B cell (primary cell): ENCODE measurements at regions not wholly inside any gene's neighbourhood (a gene's known extent, or its start where the extent isn't known, plus 50 kb on each side); places are given as distances from the start of the nearest gene placed in this dataset.

Experiments used
- ATAC-seq: fragments of 200-7000 bp; cut with Tn5 transposase; one replicate; pipeline ENCODE4 v1.10.0; 2021; ENCODE audit warnings: low read depth, mild to moderate bottlenecking, moderate number of reproducible peaks, moderate library complexity
- CTCF ChIA-PET: fragments of 350-600 bp; sonication (Branson Sonifier 250); formaldehyde crosslinking; loops from one replicate; lab custom pipeline; 2021; ENCODE audit warnings: antibody characterized with exemption, inconsistent platforms; lab: Charles Lee
- POLR2A ChIA-PET: fragments of 350-600 bp; sonication (Branson Sonifier 250); formaldehyde crosslinking; loops from one replicate; lab custom pipeline; 2021; ENCODE audit warnings: antibody characterized with exemption; lab: Charles Lee
- DNase-seq: peaks from one replicate; pipeline ENCODE4 v3.0.0; 2013
- H2AFZ ChIP-seq: 2 replicates; pipeline ENCODE4 v1.6.1; 2012; ENCODE audit warnings: mild to moderate bottlenecking, low read depth, low read length; ENCODE audit not compliant: insufficient read depth, poor library complexity, severe bottlenecking
- H3K27ac ChIP-seq, 2 donors: 1 replicate in 1 of 2; 2 replicates in 1 of 2; pipeline ENCODE4 v1.5.1; 2012 to 2013; ENCODE audit warnings: low read length in 2 of 2, mild to moderate bottlenecking in 2 of 2, moderate library complexity in 1 of 2
- H3K27me3 ChIP-seq, 4 experiments: fragments of 200-600 bp in 1 of 4; sonication (generic) in 1 of 4; replicated peaks in 1 of 4; 1 replicate in 2 of 4; 2 replicates in 2 of 4; pipeline versions ENCODE4 v1.6.1 to v1.7.0; 2013 to 2016; ENCODE audit warnings: low read length in 3 of 4, mild to moderate bottlenecking in 2 of 4, mixed read lengths in 1 of 4, moderate library complexity in 1 of 4; ENCODE audit not compliant: insufficient read depth in 4 of 4, control insufficient read depth in 3 of 4; ENCODE audit errors: control extremely low read depth in 1 of 4
- H3K36me3 ChIP-seq, 2 experiments: replicated peaks in 1 of 2; 1 replicate in 1 of 2; 2 replicates in 1 of 2; pipeline versions ENCODE4 v1.6.1 to v1.7.1; 2013; ENCODE audit warnings: low read length in 1 of 2; ENCODE audit not compliant: insufficient read depth in 2 of 2, control insufficient read depth in 1 of 2; ENCODE audit errors: control extremely low read depth in 1 of 2, extremely low read depth in 1 of 2
- H3K4me1 ChIP-seq, 2 donors: fragments of 200-600 bp in 1 of 2; sonication (generic) in 1 of 2; 1 replicate in 1 of 2; 2 replicates in 1 of 2; pipeline versions ENCODE4 v1.5.1 to v1.6.1; 2013 to 2017; ENCODE audit warnings: low read length in 2 of 2; ENCODE audit not compliant: control insufficient read depth in 2 of 2, insufficient read depth in 2 of 2
- H3K4me2 ChIP-seq: replicated peaks from 2 replicates; pipeline ENCODE3; 2012; ENCODE audit warnings: mild to moderate bottlenecking, low read depth, low read length; ENCODE audit not compliant: poor library complexity, severe bottlenecking
- H3K4me3 ChIP-seq, 5 experiments: fragments of 200-600 bp in 1 of 5; sonication (generic) in 1 of 5; 1 replicate in 3 of 5; 2 replicates in 2 of 5; pipeline versions ENCODE4 v1.5.1 to v1.7.0; 2011 to 2016; ENCODE audit warnings: low read length in 4 of 5, mild to moderate bottlenecking in 4 of 5, low read depth in 2 of 5, control low read depth in 1 of 5, moderate library complexity in 1 of 5; ENCODE audit not compliant: insufficient read depth in 1 of 5; ENCODE audit errors: control extremely low read depth in 1 of 5, extremely low read depth in 1 of 5
- H3K79me2 ChIP-seq: fragments of 200-600 bp; sonication (generic); one replicate; pipeline ENCODE4 v1.6.0; 2016; ENCODE audit warnings: low read length; ENCODE audit not compliant: control insufficient read depth, insufficient read depth
- H3K9ac ChIP-seq: fragments of 200-600 bp; sonication (generic); 2 replicates; pipeline ENCODE4 v1.6.1; 2017; ENCODE audit warnings: mild to moderate bottlenecking, low read length, moderate library complexity
- H3K9me3 ChIP-seq, 3 donors: one replicate each; pipeline versions ENCODE4 v1.6.1 to v1.7.1; 2013; ENCODE audit warnings: low read length in 2 of 3; ENCODE audit not compliant: control insufficient read depth in 2 of 3, insufficient read depth in 1 of 3; ENCODE audit errors: control extremely low read depth in 1 of 3
- H4K20me1 ChIP-seq: 2 replicates; pipeline ENCODE4 v1.6.0; 2012; ENCODE audit warnings: mild to moderate bottlenecking, low read length; ENCODE audit not compliant: insufficient read depth, control insufficient read depth, poor library complexity, severe bottlenecking
- H3K27ac Mint-ChIP-seq: one replicate; pipeline ENCODE4 v1.8.0; 2021; ENCODE audit warnings: mixed read lengths
- H3K27me3 Mint-ChIP-seq: one replicate; pipeline ENCODE4 v1.8.0; 2021; ENCODE audit warnings: mixed read lengths
- H3K4me1 Mint-ChIP-seq: one replicate; pipeline ENCODE4 v1.8.0; 2021; ENCODE audit warnings: mixed read lengths
- H3K4me3 Mint-ChIP-seq: one replicate; pipeline ENCODE4 v1.8.0; 2021; ENCODE audit warnings: mixed read lengths
- H3K9me3 Mint-ChIP-seq: one replicate; pipeline ENCODE4 v1.8.0; 2022; ENCODE audit warnings: mixed read lengths; ENCODE audit not compliant: insufficient read depth
- EZH2 ChIP-seq: IDR thresholded peaks from 2 replicates; pipeline ENCODE4 v1.6.1; 2012; ENCODE audit warnings: borderline replicate concordance, low read depth, mild to moderate bottlenecking, moderate library complexity, low read length; ENCODE audit not compliant: insufficient read depth, poor library complexity, severe bottlenecking
- WGBS: methylation state at CpG from one replicate; pipeline ENCODE4 v1.1.5; 2013; ENCODE audit warnings: missing lambda C conversion rate; ENCODE audit not compliant: insufficient coverage; 5-methylcytosine and 5-hydroxymethylcytosine counted together
- intact Hi-C: fragments of 100-400 bp; cut with micrococcal nuclease; formaldehyde crosslinking; loops from one replicate; pipeline ENCODE4 v1.10.0; 2022
- TF ChIP-seq, protein P1 (sequence below): fragments of 200-600 bp; IDR thresholded peaks from one replicate; pipeline ENCODE4 v1.8.0; 2022; ENCODE audit warnings: antibody characterized with exemption, mild to moderate bottlenecking

GRCh38 chr6:134632024-134632423 lies 314.1 kb upstream of the SGK1 start:
- H3K9me3 ChIP-seq = peaks cover 0 to 7% (median 0%) of the 10 kb centered on the region in 3 donors
- H4K20me1 ChIP-seq = no peaks in the 10 kb centered on the region
- Mint-ChIP-seq H3K27me3 (peaks cover 6% of the 10 kb centered on the region), H3K9me3 (no peaks in the 10 kb centered on the region), H3K27ac (no peak overlapping the region), H3K4me3 (peak overlapping the region; percentile 21), H3K4me1 (peaks cover 28% of the 10 kb centered on the region)
- H3K27me3 ChIP-seq = peaks cover 0 to 3% (median 0%) of the 10 kb centered on the region in 4 experiments
- ChIA-PET CTCF (interaction anchor here (1.4 to 1.5 kb wide), 2 partner anchors 9 to 454 kb away, joined by 4 to 5 read pairs; no protein-coding TSS in a partner anchor), POLR2A (no interaction called here)
- H3K79me2 ChIP-seq = no peaks in the 10 kb centered on the region
- no peak overlapping the region for H3K9ac ChIP-seq
- intact Hi-C loops = no loop called here
- no peak for DNase-seq
- no peak overlapping the region for H2AFZ ChIP-seq
- TF ChIP-seq, protein P1, sequence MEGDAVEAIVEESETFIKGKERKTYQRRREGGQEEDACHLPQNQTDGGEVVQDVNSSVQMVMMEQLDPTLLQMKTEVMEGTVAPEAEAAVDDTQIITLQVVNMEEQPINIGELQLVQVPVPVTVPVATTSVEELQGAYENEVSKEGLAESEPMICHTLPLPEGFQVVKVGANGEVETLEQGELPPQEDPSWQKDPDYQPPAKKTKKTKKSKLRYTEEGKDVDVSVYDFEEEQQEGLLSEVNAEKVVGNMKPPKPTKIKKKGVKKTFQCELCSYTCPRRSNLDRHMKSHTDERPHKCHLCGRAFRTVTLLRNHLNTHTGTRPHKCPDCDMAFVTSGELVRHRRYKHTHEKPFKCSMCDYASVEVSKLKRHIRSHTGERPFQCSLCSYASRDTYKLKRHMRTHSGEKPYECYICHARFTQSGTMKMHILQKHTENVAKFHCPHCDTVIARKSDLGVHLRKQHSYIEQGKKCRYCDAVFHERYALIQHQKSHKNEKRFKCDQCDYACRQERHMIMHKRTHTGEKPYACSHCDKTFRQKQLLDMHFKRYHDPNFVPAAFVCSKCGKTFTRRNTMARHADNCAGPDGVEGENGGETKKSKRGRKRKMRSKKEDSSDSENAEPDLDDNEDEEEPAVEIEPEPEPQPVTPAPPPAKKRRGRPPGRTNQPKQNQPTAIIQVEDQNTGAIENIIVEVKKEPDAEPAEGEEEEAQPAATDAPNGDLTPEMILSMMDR = no peak
- TF ChIP-seq EZH2 = no peak
- 90% methylated on average over 3 of the region's 4 CpGs for WGBS
- no peak overlapping the region for H3K4me2 ChIP-seq
- H3K4me3 ChIP-seq = no peak overlapping the region
- no peak overlapping the region for H3K27ac ChIP-seq
- H3K4me1 ChIP-seq = peaks cover 14 to 20% of the 10 kb centered on the region in 2 donors
- H3K36me3 ChIP-seq = no peaks in the 10 kb centered on the region
- ATAC-seq = no peak

- no peaks in the 10 kb centered on the region for H3K9me3 Mint-ChIP-seq
- Histone ChIP-seq H3K9ac (no peak overlapping the region), H3K4me2 (no peak overlapping the region), H3K4me3 (no peak overlapping the region), H4K20me1 (no peaks in the 10 kb centered on the region), H3K27me3 (peaks cover 0 to 3% (median 0%) of the 10 kb centered on the region in 4 experiments), H3K36me3 (no peaks in the 10 kb centered on the region), H2AFZ (no peak overlapping the region), H3K79me2 (no peaks in the 10 kb centered on the region), H3K4me1 (peaks cover 14 to 19% of the 10 kb centered on the region in 2 donors), H3K27ac (no peak overlapping the region), H3K9me3 (peaks cover 0 to 7% (median 0%) of the 10 kb centered on the region in 3 donors)
- no peak for TF ChIP-seq EZH2
- TF ChIP-seq, protein P1 = no peak
- H3K27ac Mint-ChIP-seq = no peak overlapping the region
- ChIA-PET POLR2A (no interaction called here), CTCF (interaction anchor here (1.4 to 1.5 kb wide), 2 partner anchors 9 to 454 kb away, joined by 4 to 5 read pairs; no protein-coding TSS in a partner anchor)
- intact Hi-C loops = no loop called here
- ATAC-seq (no peak), DNase-seq (no peak)
- peaks cover 27% of the 10 kb centered on the region for H3K4me1 Mint-ChIP-seq
- WGBS = no CpG with 5 or more reads among the region's 1 CpG
- H3K4me3 Mint-ChIP-seq = no peak overlapping the region
- H3K27me3 Mint-ChIP-seq = peaks cover 6% of the 10 kb centered on the region
Measured at GRCh38 chr6:134631398-134631924, 313.5 kb upstream of the SGK1 start.
